Limb (tissue), 2 donors: ENCODE measurements at regions not wholly inside any gene's neighbourhood (a gene's known extent, or its start where the extent isn't known, plus 50 kb on each side); places are given as distances from the start of the nearest gene placed in this dataset.

Source experiments
- DNase-seq, 2 donors: peaks; one replicate each; pipeline ENCODE4 v3.0.0-alpha.2; 2016; ENCODE audit errors: extremely low spot score in 2 of 2

GRCh38 chr17:77733576-77734296 lies 224.8 kb upstream of the TNRC6C start:
- no peak for DNase-seq

DNA sequence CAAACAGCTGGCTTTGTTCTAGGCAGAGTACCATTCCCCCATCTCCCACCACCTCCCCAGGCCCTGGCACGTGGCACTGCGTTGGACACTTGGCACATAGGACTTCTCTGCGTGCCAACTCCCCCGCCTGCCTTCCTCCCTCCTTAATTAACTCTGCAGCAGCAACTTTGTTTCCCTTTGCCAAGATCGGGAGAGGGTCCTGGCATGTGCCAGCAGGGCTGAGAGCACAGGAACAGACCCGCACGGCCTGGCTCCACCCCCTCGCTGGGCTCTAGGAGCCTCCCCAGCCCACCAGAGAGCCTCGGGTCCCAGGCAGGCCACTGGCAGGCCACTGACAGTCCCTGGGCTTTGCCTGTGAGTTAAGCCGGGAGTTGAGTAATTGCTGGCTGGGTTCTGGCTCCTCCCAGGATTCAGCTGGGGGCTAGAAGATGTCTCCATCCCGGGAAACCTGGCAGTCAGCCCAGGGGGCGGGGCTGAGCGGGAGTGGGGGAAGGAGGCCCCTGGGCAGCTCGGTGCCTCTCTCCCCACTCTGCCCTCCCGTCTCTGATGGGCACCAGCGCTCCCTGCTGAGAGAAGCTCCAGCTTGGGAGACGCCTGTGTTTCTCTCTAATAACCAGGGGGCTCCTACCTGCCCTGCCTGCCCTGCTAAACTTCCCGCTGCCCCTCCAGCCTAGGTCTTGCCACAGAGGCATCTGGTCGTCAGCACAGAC lies 224.0 kb upstream of the TNRC6C start:
- peak; percentile 81 to 93 for DNase-seq

DNA sequence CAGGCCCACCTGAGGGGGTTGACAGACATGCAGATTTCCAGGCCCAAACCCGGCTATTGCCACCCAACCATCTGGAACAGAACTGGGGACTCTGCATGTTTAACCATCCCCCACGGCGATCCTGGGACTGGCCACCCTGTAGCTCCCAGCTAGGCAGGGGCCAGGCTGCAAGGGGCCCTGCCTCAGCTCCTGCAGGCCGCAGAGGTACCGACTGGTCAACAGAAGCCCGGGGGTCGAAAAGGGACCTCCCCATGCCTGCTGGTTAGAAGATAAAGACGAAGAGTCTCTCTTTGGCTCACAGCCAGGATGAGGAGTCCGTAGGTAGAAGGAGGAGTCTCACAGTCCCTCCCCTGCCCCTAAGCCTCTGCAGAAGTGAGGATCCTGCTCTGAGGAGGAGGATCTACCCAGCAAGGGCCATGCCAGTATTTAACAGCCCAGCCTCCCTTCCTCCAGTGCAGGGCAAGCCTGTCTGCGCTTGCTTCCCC lies 223.4 kb upstream of the TNRC6C start:
- DNase-seq: peak in 1 of 2 donors; percentile 33

GRCh38 chr17:77735566-77736198 lies 222.8 kb upstream of the TNRC6C start:
- DNase-seq: peak; percentile 75 to 76

DNA sequence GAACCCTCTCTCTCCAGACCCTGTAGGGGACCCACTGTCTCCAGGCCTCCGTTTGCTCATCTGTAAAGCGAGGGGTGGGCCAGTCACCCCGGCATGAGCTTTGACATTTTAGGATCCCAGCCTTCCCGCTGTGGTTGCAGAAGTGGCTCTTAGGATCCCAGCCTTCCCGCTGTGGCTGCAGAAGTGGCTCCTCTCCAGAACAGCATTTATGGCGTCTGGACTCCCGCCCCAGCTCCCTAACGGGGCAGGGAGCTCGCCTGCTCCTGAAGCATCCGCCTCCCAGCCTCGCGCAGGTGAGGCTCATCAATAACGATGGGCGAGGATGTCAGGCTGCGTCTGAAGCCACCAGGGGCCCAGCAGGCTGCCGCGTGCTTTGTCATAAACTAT lies 222.3 kb upstream of the TNRC6C start:
- DNase-seq: peak in 1 of 2 donors; percentile 38

- peak in 1 of 2 donors; percentile 24 for DNase-seq
Observed at GRCh38 chr17:77736721-77737120, 221.8 kb upstream of the TNRC6C start.

- peak in 1 of 2 donors; percentile 11 for DNase-seq
Observed at GRCh38 chr17:77737442-77738265, 220.8 kb upstream of the TNRC6C start.

DNA sequence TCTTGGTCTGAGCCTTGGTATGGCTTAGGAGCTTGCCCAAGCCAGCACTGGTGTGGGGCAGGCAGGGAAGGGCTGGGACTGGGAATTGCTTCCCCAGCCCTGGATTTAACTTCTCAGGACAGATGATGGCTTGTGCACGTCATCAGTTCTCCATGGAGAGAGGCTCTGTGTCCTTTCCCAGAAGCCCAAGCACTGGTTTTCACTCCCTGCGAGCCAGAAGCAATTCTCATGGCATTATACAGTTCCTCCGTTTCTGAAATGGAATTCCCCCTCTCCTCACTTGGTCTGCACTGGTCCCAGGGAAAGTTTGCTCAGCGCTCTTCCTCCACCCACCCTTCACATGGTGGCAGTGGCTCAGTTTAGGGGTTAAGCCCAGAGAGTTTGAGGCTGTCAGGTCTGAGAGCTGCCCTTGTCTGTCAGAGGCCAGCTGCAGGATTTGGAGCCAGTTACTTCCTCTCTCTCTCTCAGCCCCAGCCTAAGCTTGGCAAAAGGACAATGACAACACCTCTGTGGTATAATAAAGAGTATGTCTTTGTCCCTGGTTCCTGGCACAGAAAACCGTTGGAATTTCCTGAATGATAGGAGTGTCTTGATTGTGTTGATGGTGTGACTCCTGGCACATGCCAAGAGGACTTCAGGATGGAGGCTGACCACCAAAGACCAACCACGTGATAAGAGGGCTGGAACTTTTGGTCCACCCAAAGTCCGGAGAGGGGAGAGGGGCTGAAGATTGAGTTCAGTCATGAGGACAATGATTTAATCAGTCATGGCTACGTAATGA lies 219.6 kb upstream of the TNRC6C start:
- DNase-seq: peak in 1 of 2 donors; percentile 21

- no peak for DNase-seq
Observed at GRCh38 chr17:77740481-77740880, 218.0 kb upstream of the TNRC6C start.

GRCh38 chr17:77741109-77741508 lies 217.4 kb upstream of the TNRC6C start:
- DNase-seq: no peak

- DNase-seq: no peak
Observed at GRCh38 chr17:77742579-77742978, 215.9 kb upstream of the TNRC6C start.

DNA sequence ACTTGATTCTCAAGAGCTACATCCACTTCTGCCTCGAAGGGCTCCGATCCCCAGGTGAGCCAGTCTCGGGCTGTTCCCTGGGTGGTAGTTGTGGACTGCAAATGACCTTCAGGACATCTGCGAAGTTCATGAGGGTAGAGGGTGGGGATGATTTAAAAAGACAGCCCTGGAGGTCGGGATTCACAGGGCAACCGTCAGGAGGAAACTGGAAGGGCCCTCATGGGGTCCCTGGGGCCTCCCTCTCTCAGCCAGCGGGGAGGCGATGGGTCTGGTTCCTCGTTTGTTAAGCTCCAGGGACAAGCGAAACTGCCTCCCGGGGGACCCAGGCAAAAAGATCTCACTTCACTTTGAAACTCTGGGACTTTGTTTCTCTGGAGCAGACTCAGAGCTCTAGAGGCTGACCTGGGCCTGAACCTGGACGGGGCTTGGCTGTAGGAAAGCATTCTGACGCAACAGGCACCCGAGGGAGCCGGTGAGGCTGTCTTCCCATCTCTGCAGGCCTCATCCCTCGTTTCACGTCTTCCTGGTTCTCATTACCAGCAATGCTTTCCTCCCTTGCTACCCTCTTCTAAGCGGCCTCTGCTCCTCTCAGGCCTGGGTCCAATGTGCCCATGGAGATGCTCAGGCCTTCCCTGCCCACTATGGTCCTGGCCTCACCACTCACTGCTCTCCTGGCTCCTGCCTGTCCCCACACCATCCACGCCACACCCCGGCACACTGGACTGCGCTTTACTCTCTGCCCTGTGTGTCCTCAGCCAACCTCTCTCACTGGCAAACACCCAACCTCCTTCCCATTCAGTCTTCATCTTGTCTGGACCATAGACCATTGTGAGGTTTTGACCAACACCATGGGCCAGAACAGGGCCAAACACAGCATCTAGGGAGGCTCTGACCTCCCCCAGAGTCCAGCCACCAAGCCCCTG lies 214.2 kb upstream of the TNRC6C start:
- DNase-seq: no peak

DNA sequence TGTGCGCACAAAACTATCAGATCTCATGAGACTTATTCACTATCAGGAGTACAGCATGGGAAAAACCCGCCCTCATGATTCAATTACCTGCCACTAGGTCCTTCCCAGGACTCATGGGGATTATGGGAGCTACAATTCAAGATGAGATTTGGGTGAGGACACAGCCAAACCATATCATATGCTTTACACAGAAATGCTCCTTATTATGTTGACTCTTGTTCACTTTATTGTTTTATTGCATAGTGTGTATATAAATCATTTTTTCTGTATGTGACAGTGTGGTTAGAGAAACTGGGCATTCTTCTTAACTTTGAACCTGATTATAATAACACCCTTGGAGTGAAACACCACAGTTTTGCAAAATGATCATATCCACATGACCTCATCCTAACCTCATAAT lies 212.8 kb upstream of the TNRC6C start:
- DNase-seq: no peak

DNA sequence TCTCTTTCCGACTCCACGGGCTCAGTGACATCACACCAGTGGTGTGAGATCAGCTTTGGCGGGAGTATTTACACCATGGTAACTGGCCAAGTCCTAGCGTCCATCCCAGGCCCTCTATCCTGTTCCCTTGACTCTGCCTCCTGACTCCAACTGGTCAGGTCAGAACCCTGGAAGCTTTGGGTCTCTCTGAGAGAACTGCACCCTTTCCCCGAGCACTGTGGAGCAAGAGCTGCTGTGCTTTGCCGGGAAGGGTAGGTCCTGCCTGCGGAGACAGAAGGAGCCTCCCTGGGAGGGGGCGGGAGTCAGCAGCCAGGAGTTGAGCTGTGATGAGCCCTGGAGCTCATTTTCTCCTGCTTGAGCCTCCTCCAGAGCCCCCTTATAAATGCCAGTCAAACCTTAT lies 212.1 kb upstream of the TNRC6C start:
- DNase-seq: no peak

DNA sequence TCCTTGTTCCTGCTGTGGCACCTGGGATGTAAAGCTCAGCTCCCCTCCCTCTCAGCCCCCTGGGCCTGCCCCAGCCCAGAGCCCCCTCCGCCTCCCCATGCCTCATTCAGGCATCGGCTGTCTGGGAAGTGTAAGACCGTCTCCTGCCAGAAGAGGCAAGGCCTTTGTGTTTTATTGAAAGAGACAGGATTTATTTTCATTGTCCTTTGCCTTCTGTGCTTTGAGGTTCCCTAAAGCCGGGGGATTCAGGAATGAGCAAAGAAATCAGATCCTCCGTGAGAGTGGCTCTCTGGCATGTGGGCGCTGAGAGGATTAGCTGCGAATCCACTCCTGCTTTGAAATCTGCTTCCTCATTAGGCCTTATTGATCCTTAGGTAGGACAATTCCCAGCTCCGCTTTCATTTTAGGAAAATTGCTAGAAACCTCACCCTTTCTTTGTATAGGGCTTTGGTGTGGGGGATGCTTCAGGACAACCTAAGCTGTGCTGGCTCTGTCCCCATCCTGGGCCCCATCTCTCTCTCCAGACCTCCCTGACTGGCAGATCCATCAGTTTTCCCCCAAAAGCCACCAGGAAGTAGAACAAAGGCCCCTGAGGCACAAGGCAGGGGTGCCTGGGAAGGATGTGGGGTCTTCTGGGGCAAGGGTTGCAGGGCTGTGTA lies 211.5 kb upstream of the TNRC6C start:
- no peak for DNase-seq

- no peak for DNase-seq
Observed at GRCh38 chr17:77748436-77748835, 210.1 kb upstream of the TNRC6C start.

DNA sequence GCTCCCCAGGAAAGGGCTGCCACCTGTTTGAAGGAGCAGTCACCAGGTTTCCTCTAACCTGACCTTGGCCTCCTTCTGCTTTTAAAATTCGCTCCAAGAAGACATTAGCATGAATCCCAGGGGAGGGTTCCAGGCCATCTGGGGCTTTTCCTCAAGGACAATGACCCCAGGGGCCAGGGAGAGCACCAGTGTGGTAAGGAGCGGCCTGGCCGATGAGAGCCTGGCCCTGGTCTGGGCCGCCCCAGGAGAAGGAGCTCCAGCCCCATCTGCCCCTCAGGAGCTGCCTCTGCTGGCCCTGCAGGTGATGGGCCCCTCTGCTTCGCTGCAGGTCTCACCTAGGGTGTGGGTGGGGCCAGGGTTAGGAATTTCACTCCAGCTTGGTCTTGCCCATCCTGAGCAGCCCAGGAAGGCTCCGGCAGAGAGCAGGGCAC lies 209.2 kb upstream of the TNRC6C start:
- no peak for DNase-seq

DNA sequence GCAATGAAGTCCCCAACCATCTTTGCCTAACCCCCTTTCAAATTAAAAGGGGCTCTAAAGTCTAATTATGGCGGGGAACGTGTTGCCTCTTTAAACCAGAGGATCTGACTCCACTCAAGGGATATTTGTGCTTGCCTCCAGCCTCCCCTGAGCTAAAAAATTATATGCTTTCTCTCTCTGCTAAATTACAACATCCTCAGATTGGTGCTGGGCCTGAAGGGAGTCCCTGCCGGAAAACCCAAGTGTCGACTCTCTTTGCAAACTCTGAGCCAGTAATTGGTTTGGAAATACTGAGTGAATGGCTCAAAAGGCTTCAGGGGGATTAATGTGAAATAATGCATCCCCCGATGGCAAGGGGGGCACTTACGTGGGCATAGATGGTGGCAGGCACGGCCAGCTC lies 208.5 kb upstream of the TNRC6C start:
- DNase-seq: no peak

DNA sequence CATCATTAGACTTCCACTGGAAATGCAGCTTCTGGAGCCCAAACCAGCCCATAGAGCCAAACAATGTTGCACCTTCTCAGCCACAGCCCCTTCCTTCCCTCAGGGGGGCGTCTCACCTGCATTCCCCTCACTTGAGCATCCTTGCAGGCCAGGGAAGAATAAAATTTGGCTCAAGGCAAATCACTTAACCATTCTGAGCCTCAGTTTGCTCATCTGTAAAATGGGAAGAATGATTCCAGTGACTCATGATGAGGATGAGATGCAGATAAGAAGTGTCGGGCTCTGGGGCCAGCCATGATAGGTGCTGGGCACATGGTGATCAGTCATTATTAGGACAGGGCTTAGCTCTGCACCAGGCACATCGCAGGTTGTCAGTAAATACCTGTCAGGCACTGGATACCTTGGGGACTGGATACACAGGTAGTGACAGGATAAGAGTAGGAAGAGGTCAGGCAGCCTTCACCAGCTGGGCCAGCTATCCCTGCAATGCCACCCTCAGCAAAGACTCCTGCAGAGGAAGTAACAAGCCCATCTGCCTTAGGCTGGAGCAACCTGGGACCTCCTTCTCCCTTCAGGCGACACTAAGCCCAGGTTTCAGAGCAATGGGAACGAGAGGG lies 208.0 kb upstream of the TNRC6C start:
- DNase-seq: no peak
